HG02588 (cell line): ENCODE measurements at regions not wholly inside any gene's neighbourhood (a gene's known extent, or its start where the extent isn't known, plus 50 kb on each side); places are given as distances from the start of the nearest gene placed in this dataset.
"Not testable (repeated sequence)": the region's sequence is repeated elsewhere in the genome, so short reads cannot be mapped to it uniquely, and the experiment has no call there.

ENCODE experiments used
- ATAC-seq: cut with Tn5 transposase; IDR thresholded peaks from one replicate; pipeline ENCODE4 v1.9.1; 2021; ENCODE audit warnings: mild to moderate bottlenecking, moderate library complexity; ENCODE audit not compliant: unreplicated experiment

DNA sequence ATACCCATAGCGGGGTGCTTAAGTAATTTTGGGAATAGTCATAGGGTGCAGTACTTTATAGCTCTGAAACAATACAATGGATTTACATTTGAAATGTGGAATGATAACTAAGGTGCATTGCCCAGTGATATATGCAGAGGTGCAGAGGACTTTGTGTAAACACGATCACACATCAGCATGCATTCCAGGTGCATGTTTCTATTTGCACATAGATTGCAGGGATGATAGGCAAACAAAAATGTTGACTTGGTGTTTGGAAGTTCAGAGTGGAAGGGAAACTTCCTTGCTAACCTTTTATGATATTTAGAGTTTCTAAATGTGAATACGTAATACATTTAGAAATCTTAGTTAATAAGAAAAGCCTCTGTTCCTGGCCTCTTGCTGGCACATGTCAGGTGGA is 941.5 kb downstream of the TUBA3C start:
- not testable (repeated sequence) for ATAC-seq

DNA sequence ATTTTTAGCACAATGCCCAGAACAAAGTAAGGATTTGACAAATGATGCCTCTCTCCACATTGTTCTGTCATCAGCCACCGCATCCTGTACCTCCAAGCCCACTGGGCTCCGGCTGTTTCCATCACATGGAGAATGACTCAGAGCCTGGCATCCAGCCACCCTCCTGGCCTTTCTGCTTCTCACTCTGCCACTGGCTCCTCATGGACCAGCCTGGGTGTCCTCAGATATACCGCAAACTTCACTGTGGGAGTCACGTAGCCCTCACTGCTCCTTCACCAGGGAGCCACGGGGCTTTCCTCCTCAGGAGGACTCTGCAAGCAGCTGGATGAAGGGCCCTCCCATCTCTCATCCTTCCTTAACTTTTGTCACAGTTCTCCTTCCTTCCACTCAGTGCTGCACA is 943.0 kb downstream of the TUBA3C start:
- not testable (repeated sequence) for ATAC-seq

DNA sequence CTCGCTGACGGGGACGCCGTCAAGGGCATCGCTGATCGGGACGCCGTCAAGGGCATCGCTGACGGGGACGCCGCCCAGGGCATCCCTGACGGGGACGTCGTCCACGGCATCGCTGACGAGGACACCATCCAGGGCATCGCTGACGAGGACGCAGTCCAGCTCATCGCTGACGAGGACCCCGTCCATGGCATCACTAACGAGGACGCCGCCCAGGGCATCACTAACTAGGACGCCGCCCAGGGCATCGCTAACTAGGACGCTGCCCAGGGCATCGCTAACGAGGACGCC is 945.2 kb downstream of the TUBA3C start:
- ATAC-seq, result no peak

DNA sequence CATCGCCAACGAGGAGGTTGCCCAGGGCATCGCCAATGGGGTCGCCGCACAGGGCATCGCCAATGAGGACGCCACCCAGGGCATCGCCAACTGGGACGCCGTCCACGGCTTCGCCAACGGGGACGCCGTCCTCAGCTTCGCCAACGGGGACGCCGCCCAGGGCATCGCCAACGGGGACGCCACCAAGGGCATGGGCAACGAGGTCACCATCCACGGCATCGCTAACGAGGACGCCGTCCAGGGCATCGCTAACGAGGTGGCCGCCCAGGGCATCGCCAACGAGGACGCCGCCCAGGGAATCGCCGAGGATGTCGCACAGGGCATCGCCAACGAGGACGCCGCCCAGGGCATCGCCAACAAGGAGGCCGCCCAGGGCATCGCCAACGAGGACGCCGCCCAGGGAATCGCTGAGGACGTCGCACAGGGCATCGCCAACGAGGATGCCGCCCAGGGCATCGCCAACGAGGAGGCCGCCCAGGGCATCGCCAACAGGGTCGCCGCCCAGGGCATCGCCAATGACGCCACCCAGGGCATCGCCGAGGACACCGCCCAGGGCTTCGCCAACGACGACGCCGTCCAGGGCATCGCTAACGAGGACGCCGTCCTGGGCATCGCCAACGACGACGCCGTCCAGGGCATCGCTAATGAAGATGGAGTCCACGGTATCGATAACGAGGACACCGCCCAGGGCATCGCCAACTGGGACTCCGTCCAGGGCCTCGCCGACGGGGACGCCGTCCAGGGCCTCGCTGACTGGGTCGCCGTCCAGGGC is 945.7 kb downstream of the TUBA3C start:
- ATAC-seq, result no peak

DNA sequence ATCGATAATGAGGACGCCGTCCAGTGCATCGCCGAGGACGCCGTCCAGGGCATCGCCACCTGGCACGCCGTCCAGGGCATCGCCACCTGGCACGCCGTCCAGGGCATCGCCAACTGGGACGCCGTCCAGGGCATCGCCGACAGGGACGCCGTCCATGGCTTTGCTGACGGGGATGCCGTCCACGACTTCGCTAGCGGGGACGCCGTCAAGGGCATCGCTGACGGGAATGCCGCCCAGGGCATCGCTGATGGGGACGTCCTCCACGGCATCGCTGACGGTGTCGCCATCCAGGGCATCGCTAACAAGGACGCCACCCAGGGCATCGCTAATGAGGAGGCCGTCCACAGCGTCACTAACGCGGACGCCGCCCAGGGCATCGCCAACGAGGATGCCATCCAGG is 946.5 kb downstream of the TUBA3C start:
- ATAC-seq, result no peak

DNA sequence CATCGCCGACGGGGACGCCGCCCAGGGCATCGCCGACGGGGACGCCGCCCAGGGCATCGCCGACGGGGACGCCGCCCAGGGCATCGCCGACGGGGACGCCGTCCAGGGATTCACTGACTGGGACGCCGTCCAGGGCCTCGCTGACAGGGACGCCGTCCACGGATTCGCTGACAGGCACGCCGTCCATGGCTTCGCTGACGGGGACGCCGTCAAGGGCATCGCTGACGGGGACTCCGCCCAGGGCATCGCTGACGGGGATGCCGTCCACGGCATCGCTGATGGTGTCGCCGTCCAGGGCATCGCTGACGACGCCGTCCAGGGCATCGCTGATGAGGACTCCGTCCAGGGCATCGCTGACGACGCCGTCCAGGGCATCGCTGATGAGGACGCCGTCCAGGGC is 947.2 kb downstream of the TUBA3C start:
- not testable (repeated sequence) for ATAC-seq

DNA sequence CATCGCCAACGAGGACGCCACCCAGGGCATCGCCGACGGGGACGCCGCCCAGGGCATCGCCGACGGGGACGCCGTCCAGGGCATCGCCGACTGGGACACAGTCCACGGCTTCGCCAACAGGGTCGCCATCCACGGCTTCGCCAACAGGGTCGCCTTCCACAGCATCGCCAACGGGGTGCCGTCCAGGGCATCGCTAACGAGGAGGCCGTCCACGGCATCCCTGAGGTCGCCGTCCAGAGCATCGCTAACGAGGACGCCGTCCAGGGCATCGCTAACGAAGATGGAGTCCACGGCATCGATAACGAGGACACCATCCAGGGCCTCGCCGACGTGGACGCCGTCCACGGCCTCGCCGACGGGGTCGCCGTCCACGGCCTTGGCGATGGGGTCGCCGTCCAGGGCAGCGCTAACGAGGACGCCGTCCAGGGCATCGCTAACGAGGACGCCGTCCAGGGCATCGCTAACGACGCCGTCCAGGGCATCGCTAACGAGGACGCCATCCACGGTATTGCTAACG is 947.8 kb downstream of the TUBA3C start:
- no peak for ATAC-seq

DNA sequence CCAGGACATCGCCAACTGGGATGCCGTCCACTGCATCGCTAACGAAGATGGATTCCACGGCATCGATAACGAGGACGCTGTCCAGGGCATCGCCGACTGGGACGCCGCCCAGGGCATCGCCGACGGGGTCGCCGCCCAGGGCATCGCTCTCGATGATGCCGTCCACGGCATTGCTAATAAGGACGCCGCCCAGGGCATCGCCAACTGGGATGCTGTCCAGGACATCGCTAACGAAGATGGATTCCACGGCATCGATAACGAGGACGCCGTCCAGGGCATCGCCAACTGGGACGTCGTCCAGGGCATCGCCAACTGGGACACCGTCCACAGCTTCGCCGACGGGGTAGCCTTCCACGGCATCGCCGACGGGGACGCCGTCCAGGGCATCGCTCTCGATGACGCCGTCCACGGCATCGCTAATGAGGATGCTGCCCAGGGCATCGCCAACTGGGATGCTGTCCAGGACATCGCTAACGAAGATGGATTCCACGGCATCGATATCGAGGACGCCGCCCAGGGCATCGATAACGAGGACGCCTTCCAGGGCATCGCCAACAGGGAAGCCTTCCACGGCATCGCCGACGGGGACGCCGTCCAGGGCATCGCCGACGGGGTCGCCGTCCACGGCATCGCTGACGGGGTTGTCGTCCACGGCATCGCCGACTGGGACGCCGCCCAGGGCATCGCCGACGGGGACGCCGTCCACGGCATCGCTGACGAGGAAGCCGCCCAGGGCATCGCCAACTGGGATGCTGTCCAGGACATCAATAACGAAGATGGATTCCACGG is 948.4 kb downstream of the TUBA3C start:
- no peak for ATAC-seq

DNA sequence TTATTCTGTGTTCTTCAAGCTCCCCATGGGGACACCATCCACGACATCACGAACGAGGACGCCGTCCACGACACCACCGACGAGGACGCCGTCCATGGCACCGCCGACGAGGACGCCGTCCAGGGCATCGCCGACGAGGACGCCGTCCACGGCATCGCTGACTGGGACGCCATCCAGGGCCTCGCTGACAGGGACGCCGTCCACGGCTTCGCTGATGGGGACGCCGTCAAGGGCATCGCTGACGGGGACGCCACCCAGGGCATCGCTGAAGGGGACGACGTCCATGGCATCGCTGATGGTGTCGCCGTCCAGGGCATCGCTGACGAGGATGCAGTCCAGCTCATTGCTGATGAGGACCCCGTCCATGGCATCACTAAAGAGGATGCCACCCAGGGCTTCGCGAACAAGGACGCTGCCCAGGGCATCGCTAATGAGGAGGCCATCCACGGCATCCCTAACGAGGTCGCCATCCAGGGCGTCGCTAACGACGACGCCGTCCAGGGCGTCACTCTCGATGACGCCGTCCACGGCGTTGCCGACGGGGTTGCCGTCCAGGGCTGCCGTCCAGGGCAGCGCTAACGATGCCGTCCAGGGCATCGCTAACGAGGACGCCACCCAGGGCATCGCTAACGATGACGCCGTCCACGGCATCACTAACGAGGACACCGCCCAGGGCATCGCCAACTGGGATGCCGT is 949.2 kb downstream of the TUBA3C start:
- no peak for ATAC-seq

DNA sequence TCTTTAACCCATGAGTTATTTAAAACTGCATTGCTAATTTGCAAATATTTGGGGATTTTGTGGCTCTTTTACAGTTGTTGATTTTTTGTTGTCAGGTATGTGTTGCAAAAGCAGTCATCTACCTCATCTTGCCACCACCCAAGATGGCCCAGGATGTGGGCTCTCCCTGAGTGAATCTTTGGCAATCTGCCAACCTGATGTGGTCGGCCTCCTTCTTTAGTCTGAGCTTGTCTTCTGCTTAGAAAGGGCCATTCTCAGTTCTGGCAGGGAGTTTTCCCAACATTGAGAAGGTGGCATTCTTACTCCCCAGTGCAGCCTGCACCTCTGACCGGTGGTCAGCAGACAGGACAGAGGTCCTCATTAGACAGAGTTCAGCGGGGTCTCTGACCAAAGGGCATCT is 957.2 kb downstream of the TUBA3C start:
- ATAC-seq, result not testable (repeated sequence)

DNA sequence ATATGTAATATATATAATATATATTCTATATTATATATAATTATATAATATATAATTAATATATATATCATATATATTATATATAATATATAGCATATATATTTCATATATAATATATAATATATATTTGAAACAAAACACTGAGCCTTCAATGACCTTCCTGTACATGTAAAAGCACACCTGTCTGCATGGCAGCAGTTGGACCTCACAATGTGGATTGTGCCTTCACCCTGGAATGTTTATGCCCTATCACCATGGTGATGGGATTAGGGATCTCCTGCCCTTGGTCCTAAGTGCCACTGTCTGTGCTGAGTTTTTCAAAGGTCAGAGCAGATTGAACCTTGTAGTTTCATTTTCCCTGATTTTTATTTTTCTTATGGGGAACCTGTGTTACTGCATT is 966.9 kb downstream of the TUBA3C start:
- not testable (repeated sequence) for ATAC-seq

DNA sequence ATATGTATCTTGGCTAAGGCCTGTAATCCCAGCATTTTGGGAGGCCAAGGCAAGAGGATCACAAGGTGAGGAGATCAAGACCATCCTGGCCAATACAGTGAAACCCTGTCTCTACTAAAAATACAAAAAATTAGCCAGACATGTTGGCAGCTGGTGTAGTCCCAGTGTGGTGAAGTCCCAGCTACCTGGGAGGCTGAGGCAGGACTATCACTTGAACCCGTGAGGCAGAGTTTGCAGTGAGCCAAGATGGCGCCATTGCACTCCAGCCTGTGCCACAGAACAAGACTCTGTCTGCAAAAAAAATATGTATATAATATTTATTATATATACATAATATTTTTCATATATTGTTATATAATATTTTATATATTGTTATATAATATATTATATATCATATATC is 968.1 kb downstream of the TUBA3C start:
- ATAC-seq, result not testable (repeated sequence)

DNA sequence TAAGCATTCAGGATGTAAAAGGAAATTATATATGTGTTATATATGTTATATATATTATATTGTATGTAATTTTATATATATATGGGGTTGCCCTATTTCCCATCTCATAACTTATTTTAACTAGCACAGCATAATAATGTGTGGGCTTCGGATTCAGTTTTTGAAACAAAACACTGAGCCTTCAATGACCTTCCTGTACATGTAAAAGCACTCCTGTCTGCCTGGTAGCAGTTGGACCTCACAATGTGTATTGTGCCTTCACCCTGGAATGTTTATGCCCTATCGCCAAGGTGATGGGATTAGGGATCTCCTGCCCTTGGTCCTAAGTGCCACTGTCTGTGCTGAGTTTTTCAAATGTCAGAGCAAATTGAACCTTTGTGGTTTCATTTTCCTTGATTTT is 968.8 kb downstream of the TUBA3C start:
- ATAC-seq, result peak; percentile 32

DNA sequence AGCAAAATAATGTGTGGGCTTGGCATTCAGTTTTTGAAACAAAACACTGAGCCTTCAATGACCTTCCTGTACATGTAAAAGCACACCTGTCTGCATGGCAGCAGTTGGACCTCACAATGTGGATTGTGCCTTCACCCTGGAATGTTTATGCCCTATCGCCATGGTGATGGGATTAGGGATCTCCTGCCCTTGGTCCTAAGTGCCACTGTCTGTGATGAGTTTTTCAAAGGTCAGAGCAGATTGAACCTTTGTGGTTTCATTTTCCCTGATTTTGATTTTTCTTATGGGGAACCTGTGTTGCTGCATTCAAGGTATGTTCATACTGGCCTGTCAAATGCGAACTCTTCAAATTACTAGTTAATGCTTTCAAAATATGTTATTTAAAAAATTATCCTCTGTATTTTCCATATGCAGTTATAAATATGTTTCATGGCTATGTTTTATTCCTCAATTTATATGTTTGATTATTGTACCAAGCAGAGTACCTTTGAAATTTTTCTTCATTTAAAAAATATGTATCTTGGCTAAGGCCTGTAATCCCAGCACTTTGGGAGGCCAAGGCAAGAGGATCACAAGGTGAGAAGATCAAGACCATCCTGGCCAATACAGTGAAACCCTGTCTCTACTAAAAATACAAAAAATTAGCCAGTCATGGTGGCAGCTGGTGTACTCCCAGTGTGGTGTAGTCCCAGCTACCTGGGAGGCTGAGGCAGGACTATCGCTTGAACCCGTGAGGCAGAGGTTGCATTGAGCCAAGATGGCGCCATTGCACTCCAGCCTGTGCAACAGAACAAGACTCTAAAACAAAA is 969.7 kb downstream of the TUBA3C start:
- ATAC-seq, result peak; percentile 87

DNA sequence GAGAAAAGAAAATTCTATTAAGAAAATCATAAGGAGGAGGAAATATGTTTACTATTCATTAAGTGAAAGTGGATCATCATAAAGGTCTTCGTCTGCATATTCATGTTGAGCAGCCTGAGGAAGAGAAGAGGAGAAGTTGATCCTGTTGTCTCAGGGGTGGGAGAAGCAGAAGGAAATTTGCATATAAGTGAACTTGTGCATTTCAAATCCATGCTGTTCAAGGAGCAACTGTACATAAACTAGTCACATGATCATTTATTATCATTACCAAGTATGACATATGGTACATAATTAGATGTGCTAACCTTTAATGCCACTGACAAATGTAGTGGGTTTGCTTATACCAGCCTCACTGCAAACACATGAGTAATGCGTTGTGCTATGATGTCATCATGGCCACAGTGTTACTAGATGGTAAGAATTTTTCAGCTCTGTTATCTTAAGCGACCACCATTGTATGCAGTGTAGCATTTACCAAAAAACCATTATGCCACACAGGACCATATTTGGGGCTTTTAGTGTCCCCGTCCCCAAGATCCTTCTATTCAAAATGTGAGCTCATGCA is 976.9 kb downstream of the TUBA3C start:
- ATAC-seq, result not testable (repeated sequence)

DNA sequence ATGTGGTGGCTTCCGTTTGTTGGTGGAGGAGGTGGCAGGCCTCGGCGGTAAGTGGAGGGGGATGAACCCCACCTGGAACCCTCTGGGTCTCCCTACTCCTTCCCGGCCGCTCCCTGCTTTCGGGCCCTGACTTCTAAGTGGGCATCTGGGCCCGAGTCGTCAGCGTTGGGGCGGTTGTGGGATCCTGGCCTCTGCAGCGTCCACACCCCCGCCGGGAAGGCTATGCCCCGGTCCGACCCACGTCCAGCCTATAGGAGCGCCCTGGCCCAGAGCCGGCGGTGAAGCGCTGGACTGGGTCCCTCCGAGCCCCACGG is 986.3 kb downstream of the TUBA3C start:
- not testable (repeated sequence) for ATAC-seq

DNA sequence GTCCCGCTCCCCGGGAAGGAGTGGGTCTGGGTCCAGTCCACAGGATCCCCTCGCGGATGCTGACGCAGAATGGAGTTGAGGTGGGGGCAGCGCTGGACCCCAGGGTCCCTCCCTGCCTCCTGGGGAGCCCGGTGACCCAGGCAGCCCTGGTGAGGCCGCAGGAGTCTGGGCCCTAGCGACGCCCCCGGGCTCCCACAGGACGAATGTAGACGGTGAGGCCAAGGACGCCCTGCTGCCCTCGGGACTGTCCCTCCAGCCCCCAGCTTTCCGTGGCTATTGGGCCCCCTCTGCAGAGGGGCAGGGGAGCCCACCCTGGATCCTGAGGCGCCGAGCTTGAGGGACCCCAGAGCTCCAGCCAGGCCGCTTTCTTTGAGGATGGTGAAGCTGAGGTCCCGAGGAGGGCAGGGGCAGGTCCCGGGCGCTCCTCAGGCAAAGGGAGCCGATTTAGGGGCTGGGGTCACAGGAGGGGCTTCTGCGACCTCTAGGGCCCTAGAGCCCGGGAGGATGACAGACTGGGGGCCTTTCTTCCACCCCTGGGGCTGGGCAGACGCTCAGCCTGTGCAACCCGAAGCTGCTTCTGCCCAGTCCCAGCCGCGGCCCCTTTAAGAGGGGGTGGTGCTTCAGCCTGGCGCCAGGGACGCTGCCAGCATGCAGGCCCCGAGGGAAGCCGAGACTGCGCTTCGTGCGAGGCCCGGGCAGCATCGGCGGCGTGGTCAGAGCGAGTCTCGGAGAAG is 986.8 kb downstream of the TUBA3C start:
- not testable (repeated sequence) for ATAC-seq

DNA sequence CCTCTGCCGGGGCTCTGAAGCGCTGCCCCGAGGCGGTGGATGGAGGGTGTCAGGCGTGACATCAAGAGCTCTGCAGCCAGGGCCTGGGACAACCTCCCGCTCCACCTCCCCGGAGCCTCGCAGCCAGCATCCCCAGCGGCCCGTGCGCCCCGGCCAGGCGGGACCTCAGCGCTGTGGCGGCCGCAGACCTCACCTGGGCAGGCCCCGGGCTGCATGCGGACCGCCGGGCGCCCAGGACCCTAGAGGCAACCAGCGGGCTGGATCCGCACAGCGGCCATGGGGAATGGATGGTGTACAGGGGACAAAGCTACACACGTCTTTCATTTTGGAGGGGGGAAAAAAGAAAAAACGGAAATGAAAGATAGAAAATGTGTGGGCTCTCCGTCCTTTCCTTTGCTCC is 987.5 kb downstream of the TUBA3C start:
- not testable (repeated sequence) for ATAC-seq
